IPS DF 6.9 (cell line): ENCODE measurements at regions not wholly inside any gene's neighbourhood (a gene's known extent, or its start where the extent isn't known, plus 50 kb on each side); places are given as distances from the start of the nearest gene placed in this dataset.

Source experiments
- DNase-seq: peaks from one replicate; pipeline ENCODE4 v3.0.0-alpha.2; 2013; ENCODE audit warnings: low read depth, low spot score
- H3K27ac ChIP-seq: one replicate; pipeline ENCODE4 v1.5.1; 2013; ENCODE audit warnings: low read length, control low read depth
- H3K27me3 ChIP-seq: 2 replicates; pipeline ENCODE4 v1.6.1; 2013; ENCODE audit warnings: mild to moderate bottlenecking, low read length; ENCODE audit not compliant: control insufficient read depth, insufficient read depth
- H3K36me3 ChIP-seq: 2 replicates; pipeline ENCODE4 v1.6.1; 2013; ENCODE audit warnings: low read length; ENCODE audit not compliant: control insufficient read depth, insufficient read depth
- H3K4me1 ChIP-seq: 2 replicates; pipeline ENCODE4 v1.6.1; 2013; ENCODE audit warnings: low read length; ENCODE audit not compliant: control insufficient read depth, insufficient read depth
- H3K4me3 ChIP-seq: 2 replicates; pipeline ENCODE4 v1.5.1; 2013; ENCODE audit warnings: mild to moderate bottlenecking, low read length
- H3K9me3 ChIP-seq: 2 replicates; pipeline ENCODE4 v1.6.1; 2013; ENCODE audit warnings: low read length, inconsistent platforms; ENCODE audit not compliant: control insufficient read depth, insufficient read depth
- WGBS: extraction: QIAGEN DNeasy Blood & Tissue Kit; methylation state at CpG from one replicate; pipeline ENCODE4 v1.1.7; 2013; ENCODE audit warnings: mixed read lengths, missing lambda C conversion rate; ENCODE audit not compliant: insufficient read length, insufficient coverage; 5-methylcytosine and 5-hydroxymethylcytosine counted together

GRCh38 chr7:128188396-128189230 is 52.5 kb upstream of the LEP start:
- no CpG with 5 or more reads among the region's 16 CpGs for WGBS
- Histone ChIP-seq H3K9me3 (no peaks in the 10 kb centered on the region), H3K27me3 (no peaks in the 10 kb centered on the region)

GRCh38 chr7:128189231-128189930 is 51.7 kb upstream of the LEP start:
- no CpG with 5 or more reads among the region's 8 CpGs for WGBS
- no peaks in the 10 kb centered on the region for H3K27me3 ChIP-seq
- no peaks in the 10 kb centered on the region for H3K9me3 ChIP-seq
- no peak overlapping the region for H3K4me3 ChIP-seq
- no peak for DNase-seq
- no peak overlapping the region for H3K27ac ChIP-seq
- H3K4me1 ChIP-seq = peaks cover 3% of the 10 kb centered on the region; the same call in 1 of the 2 replicates
- no peaks in the 10 kb centered on the region for H3K36me3 ChIP-seq

More at GRCh38 chr7:128188396-128189230, 52.5 kb upstream of the LEP start:
- Histone ChIP-seq H3K4me3 (no peak overlapping the region), H3K27ac (no peak overlapping the region), H3K36me3 (no peaks in the 10 kb centered on the region), H3K4me1 (peaks cover 3% of the 10 kb centered on the region; the same call in 1 of the 2 replicates)
- no peak for DNase-seq

- Histone ChIP-seq H3K36me3 (no peaks in the 10 kb centered on the region), H3K9me3 (no peaks in the 10 kb centered on the region), H3K4me3 (no peak overlapping the region), H3K27me3 (no peaks in the 10 kb centered on the region), H3K27ac (no peak overlapping the region), H3K4me1 (peaks cover 3% of the 10 kb centered on the region; the same call in 1 of the 2 replicates)
- no CpG with 5 or more reads among the region's 7 CpGs for WGBS
- no peak for DNase-seq
Observed at GRCh38 chr7:128190051-128190647, 50.9 kb upstream of the LEP start.

- peaks cover 3% of the 10 kb centered on the region; the same call in 1 of the 2 replicates for H3K4me1 ChIP-seq
- H3K27me3 ChIP-seq = no peaks in the 10 kb centered on the region
- H3K4me3 ChIP-seq = no peak overlapping the region
- DNase-seq = no peak
- no peaks in the 10 kb centered on the region for H3K9me3 ChIP-seq
- no CpG with 5 or more reads among the region's 7 CpGs for WGBS
- H3K27ac ChIP-seq = no peak overlapping the region
- H3K36me3 ChIP-seq = no peaks in the 10 kb centered on the region
Observed at GRCh38 chr7:128191136-128191844, 49.8 kb upstream of the LEP start.
